ENCODE measurements at regions not wholly inside any gene's neighbourhood (a gene's known extent, or its start where the extent isn't known, plus 50 kb on each side); places are given as distances from the start of the nearest gene placed in this dataset.

GRCh38 chr10:44198780-44199097 is 186.2 kb downstream of the CXCL12 start:
- DNase-seq (ENCODE audit: low read depth), result no peak

GRCh38 chr10:44198096-44198779 is 186.7 kb downstream of the CXCL12 start:
- no peak for DNase-seq (ENCODE audit: low read depth)

DNA sequence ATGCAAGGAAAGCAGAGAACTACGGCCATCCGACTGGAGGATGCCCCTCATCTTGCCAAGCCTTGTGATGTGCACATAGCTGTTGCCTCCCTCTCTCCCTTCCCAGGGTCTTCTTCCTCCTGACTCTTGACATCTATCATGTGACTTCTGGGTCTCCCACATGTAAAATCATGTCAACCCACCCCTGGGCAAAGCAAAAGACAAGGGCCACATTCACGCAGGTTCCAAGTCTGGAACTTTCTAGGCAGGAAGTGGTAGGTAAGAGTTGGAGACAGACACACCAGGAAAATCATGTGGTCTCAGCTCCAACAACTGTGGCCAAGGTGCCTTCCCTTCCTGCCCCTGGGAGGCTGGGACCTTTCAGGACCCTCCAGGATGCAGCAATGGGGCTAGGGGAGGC is 187.3 kb downstream of the CXCL12 start:
- no peak for DNase-seq (ENCODE audit: low read depth)

DNA sequence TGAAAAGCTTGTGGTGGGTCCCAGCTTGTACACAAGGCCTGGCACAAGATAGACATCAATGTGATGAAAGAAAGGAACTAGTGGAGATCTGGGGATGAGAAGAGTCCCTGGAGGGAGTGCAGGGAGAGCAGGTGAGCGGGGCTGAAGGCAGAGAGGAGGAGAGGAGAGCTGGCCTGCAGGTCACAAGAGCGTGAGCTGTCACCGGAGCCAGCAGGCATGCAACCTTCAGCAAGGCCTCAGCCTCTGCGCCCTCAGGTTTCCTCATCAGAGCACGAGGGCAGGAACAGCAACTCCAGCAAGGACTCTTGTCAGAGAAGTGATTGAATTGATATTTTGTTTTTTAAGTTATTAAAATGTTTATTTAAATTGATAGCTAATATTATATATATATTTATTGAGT is 188.6 kb downstream of the CXCL12 start:
- no peak for DNase-seq (ENCODE audit: low read depth)

DNA sequence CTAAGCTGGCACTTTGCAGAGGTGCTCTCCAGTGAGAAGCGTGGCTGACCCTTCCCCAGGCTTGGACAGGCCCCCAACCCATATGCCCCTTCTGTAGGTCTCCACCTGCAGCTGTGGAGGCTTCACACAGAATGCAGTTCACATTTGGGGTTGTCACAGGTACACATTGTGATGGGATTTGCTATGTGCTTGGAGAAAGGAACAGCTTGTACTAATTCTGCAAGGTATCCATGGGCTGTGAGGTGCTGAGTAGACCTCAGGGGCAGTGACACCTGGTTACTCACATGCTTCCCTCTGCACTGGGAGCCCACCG is 188.9 kb downstream of the CXCL12 start:
- no peak for DNase-seq (ENCODE audit: low read depth)

DNA sequence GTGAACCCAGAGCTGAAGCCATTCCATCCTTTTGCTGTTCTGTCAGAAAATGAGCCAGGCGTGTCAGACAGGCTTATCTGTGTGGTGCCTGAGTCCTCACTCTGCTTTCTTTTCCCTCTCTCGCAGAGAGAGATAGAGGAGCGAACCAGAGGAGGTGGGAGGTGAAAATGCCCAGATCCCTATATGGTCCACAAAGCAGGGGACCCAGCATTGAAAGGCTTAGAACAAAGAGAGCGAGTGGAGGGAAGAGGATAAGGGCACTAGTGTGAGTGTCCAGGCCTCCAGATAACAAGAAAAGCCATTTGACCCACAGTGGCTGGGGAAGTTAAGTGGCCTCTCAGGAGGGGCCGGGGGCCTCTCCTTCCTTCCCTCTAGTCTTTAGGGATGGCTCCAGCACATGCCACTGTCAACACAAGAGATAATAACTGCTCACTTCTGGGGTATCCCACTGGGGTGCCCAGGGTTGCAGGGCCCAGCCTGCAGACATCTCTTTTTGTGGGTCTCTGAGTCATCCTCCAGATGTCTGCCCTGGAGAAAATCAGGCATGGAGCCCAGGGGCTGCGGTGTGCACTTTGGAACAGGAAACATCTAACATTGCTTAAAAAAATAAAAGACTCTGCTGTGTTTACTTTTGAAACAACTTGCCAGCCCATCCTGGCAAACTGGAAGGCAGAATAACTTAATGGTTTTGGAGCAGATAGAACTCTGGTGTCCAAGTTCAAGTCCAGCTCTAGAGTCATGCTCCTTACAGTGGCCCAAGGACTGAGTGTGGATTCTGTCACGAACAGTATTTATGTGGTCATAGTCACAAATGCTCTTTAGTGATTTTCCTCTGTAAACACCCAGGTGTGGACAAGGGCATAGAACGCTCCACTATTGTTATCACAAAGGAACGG is 189.5 kb downstream of the CXCL12 start:
- no peak for DNase-seq (ENCODE audit: low read depth)

DNA sequence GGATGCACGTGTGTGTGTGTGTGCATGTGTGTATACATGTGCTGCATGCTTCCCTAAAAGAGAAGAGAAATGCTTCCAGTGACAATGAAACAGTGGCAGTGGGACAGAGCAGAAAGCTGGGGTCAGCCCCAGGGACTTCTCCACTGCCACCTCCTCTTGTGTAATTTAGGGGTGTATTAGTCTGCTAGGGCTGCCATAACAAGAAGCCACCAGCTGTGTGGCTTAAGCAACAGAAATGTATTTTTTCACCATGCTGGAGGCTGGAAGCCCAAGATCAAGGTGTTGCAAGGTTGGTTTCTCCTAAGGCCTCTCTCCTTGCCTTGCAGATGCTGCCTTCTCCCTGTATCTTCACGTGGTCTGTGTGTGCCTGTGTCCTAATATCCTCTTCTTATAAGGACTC is 190.5 kb downstream of the CXCL12 start:
- no peak for DNase-seq (ENCODE audit: low read depth)

DNA sequence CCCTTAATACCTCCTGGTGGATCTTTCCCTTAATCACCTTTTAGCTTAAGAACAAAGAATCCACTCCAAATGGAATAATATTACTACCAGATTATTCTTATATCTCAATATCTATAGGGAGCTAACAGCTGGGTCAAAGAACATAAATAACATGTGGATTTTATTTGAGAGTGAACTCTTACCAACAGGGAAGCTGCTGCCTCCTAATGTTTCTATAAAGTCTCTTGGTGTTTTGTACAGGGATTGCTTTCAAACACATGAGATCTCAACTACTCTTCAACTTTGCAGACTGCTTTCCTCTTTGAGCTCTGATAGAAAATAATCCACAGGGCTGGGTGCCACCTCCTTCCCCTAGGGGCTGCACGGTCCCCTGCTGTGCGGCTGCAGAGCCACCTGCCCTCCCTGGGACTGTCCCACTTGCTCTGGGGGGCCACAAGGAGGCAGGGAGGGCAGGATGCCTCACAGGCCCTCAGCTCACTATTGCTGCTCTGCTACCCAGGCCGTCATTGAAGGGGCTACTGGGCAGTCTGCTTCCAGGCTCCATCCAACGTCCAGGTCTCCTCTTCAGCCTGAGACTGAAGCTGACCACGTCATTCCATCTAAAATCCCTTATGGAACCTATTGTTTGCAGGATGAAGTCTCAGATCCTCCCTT is 191.2 kb downstream of the CXCL12 start:
- DNase-seq (ENCODE audit: low read depth), result no peak

- no peak for DNase-seq (ENCODE audit: low read depth)
These were observed 191.7 kb downstream of the CXCL12 start for GRCh38 chr10:44193166-44193565.

- no peak for DNase-seq (ENCODE audit: low read depth)
These were observed 192.5 kb downstream of the CXCL12 start for GRCh38 chr10:44192435-44192834.

DNA sequence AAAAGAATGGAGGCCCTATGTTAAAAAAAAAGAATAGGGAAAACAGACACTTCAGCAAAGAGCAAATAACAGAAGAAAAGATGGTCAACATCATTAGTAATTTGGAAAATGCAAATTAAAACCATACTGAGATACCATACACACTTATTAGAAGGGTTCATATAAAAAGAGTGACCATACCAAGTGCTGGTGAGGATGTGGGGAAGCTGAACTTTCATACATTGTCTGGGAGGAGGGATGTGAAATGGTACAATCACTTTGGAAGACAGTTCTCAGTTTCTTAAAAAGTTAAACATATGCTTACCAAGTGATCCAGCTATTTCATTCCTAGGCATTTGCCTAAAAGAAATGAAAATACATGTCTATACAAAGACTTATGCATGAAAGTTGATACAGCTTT is 194.4 kb downstream of the CXCL12 start:
- DNase-seq (ENCODE audit: low read depth), result no peak

DNA sequence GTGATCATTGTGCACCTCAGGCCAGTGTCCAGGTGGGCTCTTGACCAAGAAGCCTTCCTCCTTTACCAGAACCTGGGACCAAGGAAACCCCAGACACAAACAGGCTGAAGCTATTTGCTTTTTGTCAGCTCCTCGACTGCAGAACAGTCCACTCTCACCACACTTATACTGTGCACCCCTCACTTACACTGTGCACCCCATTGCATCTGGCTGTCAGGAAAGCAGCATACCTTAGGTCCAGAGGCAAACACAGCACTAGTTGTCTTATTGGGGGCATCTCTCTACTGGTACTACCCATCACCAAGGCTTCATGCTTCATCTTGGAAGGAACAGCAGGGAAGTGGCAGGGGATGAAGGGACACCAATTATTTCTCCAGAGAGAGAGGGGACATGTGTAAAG is 198.1 kb downstream of the CXCL12 start:
- DNase-seq (ENCODE audit: low read depth), result no peak

- DNase-seq (ENCODE audit: low read depth), result no peak
These were observed 198.7 kb downstream of the CXCL12 start for GRCh38 chr10:44186150-44186549.

DNA sequence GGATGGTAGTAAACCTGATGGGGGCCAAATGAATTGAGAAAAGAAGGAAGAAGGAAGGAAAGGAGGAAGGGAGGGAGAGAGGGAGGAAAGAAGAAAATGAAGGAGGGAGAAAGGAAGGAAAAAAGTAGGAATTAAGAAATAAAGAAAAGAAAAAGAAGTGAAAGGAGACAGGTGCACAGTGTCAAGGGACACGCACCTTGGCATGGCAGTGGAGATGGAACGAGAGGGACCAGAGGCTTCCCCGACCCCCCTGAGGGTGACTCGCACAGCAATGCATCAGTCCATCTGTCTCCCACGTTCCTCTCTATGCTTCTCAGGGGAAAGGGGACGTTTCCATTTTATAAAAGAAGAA is 199.6 kb downstream of the CXCL12 start:
- no peak for DNase-seq (ENCODE audit: low read depth)

DNA sequence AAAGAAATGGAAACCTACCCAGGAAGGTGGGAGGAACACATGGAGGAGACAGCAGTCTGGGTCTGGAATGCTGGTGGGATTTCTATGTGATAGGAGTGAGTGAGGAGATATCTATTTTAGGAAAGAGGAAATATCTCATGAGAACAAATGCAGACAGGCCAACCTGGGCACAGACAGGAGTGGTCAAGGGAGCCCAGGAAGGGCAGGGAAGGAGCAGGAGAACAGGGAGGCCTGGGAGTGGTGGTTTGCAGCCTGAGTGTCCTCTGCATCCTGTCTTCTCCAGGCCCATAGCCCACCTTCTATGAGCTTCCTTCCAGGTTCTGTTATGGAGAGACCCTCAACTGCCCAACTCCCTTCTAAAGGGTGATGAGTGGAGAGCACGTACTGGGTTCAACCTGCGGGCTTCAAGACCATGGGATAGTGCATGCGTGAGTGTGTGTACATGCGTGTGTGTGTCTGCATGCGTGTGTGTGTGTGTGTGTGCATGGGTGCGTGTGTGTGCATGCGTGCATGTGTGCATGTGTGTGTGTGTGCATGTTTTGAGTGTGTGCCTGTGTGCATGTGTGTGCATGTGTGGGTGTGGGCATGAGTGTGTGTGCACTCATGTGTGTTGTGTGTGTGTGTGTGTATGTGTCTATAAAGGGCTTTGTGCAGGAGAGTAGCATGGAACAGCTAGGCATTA is 200.1 kb downstream of the CXCL12 start:
- DNase-seq (ENCODE audit: low read depth), result no peak

GRCh38 chr10:44183667-44184632 is 200.9 kb downstream of the CXCL12 start:
- DNase-seq (ENCODE audit: low read depth), result no peak

DNA sequence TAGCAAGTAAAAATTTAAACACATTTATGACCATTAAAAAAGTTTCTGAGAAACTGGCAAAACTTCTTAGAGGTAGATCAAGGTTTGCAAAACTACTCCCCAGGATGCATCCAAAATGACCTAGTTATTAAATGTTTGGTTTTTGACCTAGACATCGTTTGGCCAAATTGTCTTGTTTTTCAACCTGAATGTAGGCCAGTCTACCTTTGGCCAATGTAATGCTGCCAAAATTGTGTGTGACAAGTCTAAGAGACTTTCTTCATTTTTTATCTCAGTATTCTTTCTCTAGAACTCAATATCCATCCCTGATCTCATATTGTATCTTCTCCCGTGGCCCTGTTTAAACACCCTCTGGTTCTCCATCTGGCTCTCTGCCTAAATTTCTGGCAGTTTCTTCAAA is 202.0 kb downstream of the CXCL12 start:
- DNase-seq (ENCODE audit: low read depth), result no peak

DNA sequence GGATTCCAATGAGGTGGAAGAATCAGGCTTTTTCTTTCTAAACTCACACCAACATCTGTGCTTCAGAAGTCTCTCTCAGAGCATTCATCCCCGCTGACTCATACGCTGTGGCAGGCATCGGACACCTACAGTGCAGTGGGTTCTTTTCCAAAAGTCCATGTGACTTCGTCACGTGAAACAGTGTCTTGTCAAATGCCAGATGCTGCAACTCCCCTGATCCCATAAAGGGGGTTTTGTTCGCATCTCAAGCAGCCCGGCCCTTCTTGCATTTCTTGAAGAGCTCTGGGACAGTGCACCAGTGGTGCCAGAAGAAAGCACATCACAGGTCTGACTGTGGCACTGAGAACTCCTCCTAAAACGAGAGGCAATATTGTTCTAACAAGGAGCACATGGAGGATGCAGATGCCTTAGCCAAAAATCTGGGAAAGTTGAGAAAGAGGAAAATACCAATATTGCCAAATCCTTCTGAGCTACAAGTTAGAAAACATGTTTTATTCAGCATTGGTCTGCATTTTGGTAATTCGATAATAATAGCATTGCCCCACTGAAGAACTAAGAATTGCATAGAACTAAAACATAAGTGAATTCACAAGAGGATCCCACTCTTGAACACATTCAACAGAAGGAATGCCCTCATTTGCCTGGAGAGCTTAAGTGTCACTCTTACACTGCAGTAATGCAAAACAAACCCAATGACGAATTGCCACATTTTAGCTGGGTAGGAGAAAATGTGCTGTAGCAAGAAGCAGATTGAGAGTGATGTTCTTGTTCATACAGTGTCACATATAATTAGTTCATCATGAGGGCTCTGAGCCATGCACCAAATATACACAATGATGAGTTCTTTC is 204.4 kb downstream of the CXCL12 start:
- DNase-seq (ENCODE audit: low read depth), result no peak

DNA sequence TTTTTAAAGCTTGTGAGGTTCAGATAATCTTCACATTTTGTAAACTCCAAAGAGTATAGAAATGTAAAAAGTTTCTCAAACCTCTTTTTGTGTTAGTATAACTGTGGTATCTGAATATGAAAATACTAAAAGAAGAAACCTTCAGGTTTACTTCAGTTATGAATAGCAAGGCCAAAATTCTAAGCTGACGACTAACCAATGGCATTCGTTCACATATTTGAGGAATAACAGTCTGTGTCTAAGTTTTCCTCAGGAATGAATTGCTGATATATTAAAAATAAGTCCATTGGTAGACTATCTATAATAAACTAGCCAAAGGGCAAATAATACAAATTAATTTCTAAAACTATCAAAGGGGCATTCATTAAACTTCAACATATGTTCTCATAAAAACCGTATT is 206.0 kb downstream of the CXCL12 start:
- DNase-seq (ENCODE audit: low read depth), result no peak

GRCh38 chr10:44178281-44178680 is 206.6 kb downstream of the CXCL12 start:
- DNase-seq (ENCODE audit: low read depth), result no peak

DNA sequence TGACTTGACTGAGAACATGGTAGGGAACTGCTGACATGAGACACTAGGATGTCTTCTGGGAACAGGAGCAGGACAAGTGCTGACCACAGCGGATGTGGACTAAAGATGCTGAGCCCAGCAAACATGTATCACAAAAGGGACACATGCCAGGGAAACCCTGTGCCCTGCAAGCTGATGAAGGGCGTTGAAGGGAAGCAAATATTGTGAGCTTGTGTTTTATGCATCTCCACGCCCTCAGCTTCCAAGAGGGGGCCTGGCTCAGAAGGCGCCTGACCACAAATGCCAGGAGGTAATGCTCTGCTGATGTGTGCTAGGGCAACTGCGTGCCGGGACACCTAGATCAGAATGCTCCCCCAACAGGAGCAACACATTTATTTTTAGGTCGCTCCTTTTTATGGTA is 207.3 kb downstream of the CXCL12 start:
- DNase-seq (ENCODE audit: low read depth), result no peak

All from CMK (cell line).